Left kidney (tissue), 1 donor: ENCODE measurements at regions not wholly inside any gene's neighbourhood (a gene's known extent, or its start where the extent isn't known, plus 50 kb on each side); places are given as distances from the start of the nearest gene placed in this dataset.
"Not testable (repeated sequence)": the region's sequence is repeated elsewhere in the genome, so short reads cannot be mapped to it uniquely, and the experiment has no call there.

Experiments used
- DNase-seq: peaks from one replicate; pipeline ENCODE4 v3.0.0-alpha.2; 2013

- no peak for DNase-seq
These were observed 65.6 kb upstream of the ATP5MC3 start for GRCh38 chr2:175247159-175247558.

GRCh38 chr2:175244697-175245096 is 63.2 kb upstream of the ATP5MC3 start:
- DNase-seq, result no peak

GRCh38 chr2:175241691-175242090 is 60.2 kb upstream of the ATP5MC3 start:
- DNase-seq, result no peak

- DNase-seq, result not testable (repeated sequence)
These were observed 58.5 kb upstream of the ATP5MC3 start for GRCh38 chr2:175240033-175240432.

- DNase-seq, result no peak
These were observed 55.4 kb upstream of the ATP5MC3 start for GRCh38 chr2:175236930-175237329.

- DNase-seq, result no peak
These were observed 53.1 kb upstream of the ATP5MC3 start for GRCh38 chr2:175234650-175235049.

- no peak for DNase-seq
These were observed 52.6 kb upstream of the ATP5MC3 start for GRCh38 chr2:175234153-175234552.

- DNase-seq, result no peak
These were observed 51.7 kb upstream of the ATP5MC3 start for GRCh38 chr2:175233135-175233719.
